ENCODE measurements at regions not wholly inside any gene's neighbourhood (a gene's known extent, or its start where the extent isn't known, plus 50 kb on each side); places are given as distances from the start of the nearest gene placed in this dataset.

GRCh38 chr2:62424899-62425298, 81.1 kb downstream of the TMEM17 start:
- Mint-ChIP-seq H3K27me3 (ENCODE audit: insufficient read depth, unreplicated experiment) (no peaks in the 10 kb centered on the region), H3K27ac (ENCODE audit: low read depth, unreplicated experiment) (peak overlapping the region; percentile 97), H3K4me1 (ENCODE audit: insufficient read depth, unreplicated experiment) (peaks cover 27% of the 10 kb centered on the region), H3K9me3 (ENCODE audit: unreplicated experiment) (peaks cover 22% of the 10 kb centered on the region), H3K4me3 (ENCODE audit: unreplicated experiment) (peak overlapping the region; percentile 33), H3K36me3 (ENCODE audit: insufficient read depth, unreplicated experiment) (no peaks in the 10 kb centered on the region)
- ChIA-PET POLR2A (interaction anchor here (0.6 to 1.2 kb wide), 4 partner anchors 8 to 1163 kb away, joined by 3 read pairs; partner anchors contain the start of gene WDPCP), CTCF (interaction anchor here (1.4 kb wide), 1 partner anchor 14 kb away, joined by 9 read pairs; no protein-coding TSS in a partner anchor)
- no peak for TF ChIP-seq CTCF (IDR thresholded peaks at IDR 0.05; ENCODE audit: unreplicated experiment)
- no TSS peak for BruUV-seq (replicated peaks)
- intact Hi-C loops (cut with micrococcal nuclease): loop anchor here (1.0 kb wide), 1 partner anchor 350 kb away; no protein-coding TSS in a partner anchor
- peak; percentile 17 for DNase-seq (ENCODE audit: unreplicated experiment)

- Mint-ChIP-seq H3K4me3 (ENCODE audit: unreplicated experiment) (no peak overlapping the region), H3K4me1 (ENCODE audit: insufficient read depth, unreplicated experiment) (peaks cover 27% of the 10 kb centered on the region), H3K27me3 (ENCODE audit: insufficient read depth, unreplicated experiment) (no peaks in the 10 kb centered on the region), H3K36me3 (ENCODE audit: insufficient read depth, unreplicated experiment) (no peaks in the 10 kb centered on the region), H3K27ac (ENCODE audit: low read depth, unreplicated experiment) (peak overlapping the region; percentile 97), H3K9me3 (ENCODE audit: unreplicated experiment) (peaks cover 31% of the 10 kb centered on the region)
- ChIA-PET POLR2A (interaction anchor here (1.1 to 1.2 kb wide), 2 partner anchors 9 to 1164 kb away, joined by 3 read pairs; partner anchors contain the start of gene WDPCP), CTCF (interaction anchor here (0.6 to 1.4 kb wide), 4 partner anchors 11 to 1234 kb away, joined by 3 to 9 read pairs (median 6); no protein-coding TSS in a partner anchor)
- BruUV-seq (replicated peaks): no TSS peak
- DNase-seq (ENCODE audit: unreplicated experiment): no peak
- TF ChIP-seq CTCF (IDR thresholded peaks at IDR 0.05; ENCODE audit: unreplicated experiment): no peak
- intact Hi-C loops (cut with micrococcal nuclease): no loop called here
Measured at GRCh38 chr2:62423883-62424458, 82.0 kb downstream of the TMEM17 start.

GRCh38 chr2:62423235-62423634, 82.8 kb downstream of the TMEM17 start:
- Mint-ChIP-seq H3K9me3 (ENCODE audit: unreplicated experiment) (peaks cover 33% of the 10 kb centered on the region), H3K4me1 (ENCODE audit: insufficient read depth, unreplicated experiment) (peaks cover 27% of the 10 kb centered on the region), H3K36me3 (ENCODE audit: insufficient read depth, unreplicated experiment) (no peaks in the 10 kb centered on the region), H3K27me3 (ENCODE audit: insufficient read depth, unreplicated experiment) (no peaks in the 10 kb centered on the region), H3K4me3 (ENCODE audit: unreplicated experiment) (no peak overlapping the region), H3K27ac (ENCODE audit: low read depth, unreplicated experiment) (peak overlapping the region; percentile 11)
- no TSS peak for BruUV-seq (replicated peaks)
- POLR2A ChIA-PET: no interaction called here
- peak; percentile 32 for DNase-seq (ENCODE audit: unreplicated experiment)
- CTCF ChIA-PET: interaction anchor here (0.6 to 1.4 kb wide), 4 partner anchors 11 to 352 kb away, joined by 3 to 6 read pairs (median 5); no protein-coding TSS in a partner anchor
- intact Hi-C loops (cut with micrococcal nuclease): no loop called here
- TF ChIP-seq CTCF (IDR thresholded peaks at IDR 0.05; ENCODE audit: unreplicated experiment): no peak

- no peak for TF ChIP-seq CTCF (IDR thresholded peaks at IDR 0.05; ENCODE audit: unreplicated experiment)
- H3K9me3 Mint-ChIP-seq (ENCODE audit: unreplicated experiment): peaks cover 18% of the 10 kb centered on the region
- intact Hi-C loops (cut with micrococcal nuclease): loop anchor here (10.0 kb wide), 1 partner anchor 121 kb away; no protein-coding TSS in a partner anchor
- POLR2A ChIA-PET: interaction anchor here (1.4 kb wide), 1 partner anchor 9 kb away, joined by 3 read pairs; no protein-coding TSS in a partner anchor
- H3K36me3 Mint-ChIP-seq (ENCODE audit: insufficient read depth, unreplicated experiment): no peaks in the 10 kb centered on the region
- BruUV-seq (replicated peaks): no TSS peak
- H3K4me3 Mint-ChIP-seq (ENCODE audit: unreplicated experiment): no peak overlapping the region
- H3K27me3 Mint-ChIP-seq (ENCODE audit: insufficient read depth, unreplicated experiment): no peaks in the 10 kb centered on the region
- H3K4me1 Mint-ChIP-seq (ENCODE audit: insufficient read depth, unreplicated experiment): peaks cover 21% of the 10 kb centered on the region
- CTCF ChIA-PET: interaction anchor here (0.6 to 3.8 kb wide), 5 partner anchors 41 to 497 kb away, joined by 3 to 29 read pairs (median 5); no protein-coding TSS in a partner anchor
- H3K27ac Mint-ChIP-seq (ENCODE audit: low read depth, unreplicated experiment): no peak overlapping the region
- DNase-seq (ENCODE audit: unreplicated experiment): no peak
Measured at GRCh38 chr2:62415518-62415917, 90.5 kb downstream of the TMEM17 start.

Data from MCF 10A (cell line).